CD8-positive, alpha-beta memory T cell (primary cell): ENCODE measurements at regions not wholly inside any gene's neighbourhood (a gene's known extent, or its start where the extent isn't known, plus 50 kb on each side); places are given as distances from the start of the nearest gene placed in this dataset.

ENCODE experiments used
- CTCF ChIA-PET: fragments of 350-600 bp; sonication (Branson Sonifier 250); formaldehyde crosslinking; loops from one replicate; lab custom pipeline; 2021; ENCODE audit warnings: antibody characterized with exemption; lab: Charles Lee
- POLR2A ChIA-PET: fragments of 350-600 bp; sonication (Branson Sonifier 250); formaldehyde crosslinking; loops from one replicate; lab custom pipeline; 2021; ENCODE audit warnings: antibody characterized with exemption; lab: Charles Lee
- DNase-seq, 5 donors: peaks; one replicate each; pipeline versions ENCODE4 v3.0.0 to v3.0.0-alpha.2; 2020 to 2022; ENCODE audit warnings: mixed read lengths in 1 of 5
- H3K27ac ChIP-seq: one replicate; pipeline ENCODE4 v1.7.0; 2013; ENCODE audit warnings: low read depth, mild to moderate bottlenecking, low read length, moderate library complexity
- H3K27me3 ChIP-seq: 2 replicates; pipeline ENCODE4 v1.7.0; 2013; ENCODE audit warnings: low read length, mild to moderate bottlenecking; ENCODE audit not compliant: insufficient read depth, poor library complexity, severe bottlenecking
- H3K36me3 ChIP-seq: 2 replicates; pipeline ENCODE4 v1.7.0; 2013; ENCODE audit warnings: mild to moderate bottlenecking, low read length, moderate library complexity; ENCODE audit not compliant: insufficient read depth
- H3K4me1 ChIP-seq: 2 replicates; pipeline ENCODE4 v1.7.0; 2013; ENCODE audit warnings: mild to moderate bottlenecking, low read length, moderate library complexity; ENCODE audit not compliant: insufficient read depth
- H3K4me3 ChIP-seq: 2 replicates; pipeline ENCODE4 v1.7.0; 2013; ENCODE audit warnings: mild to moderate bottlenecking, low read length
- H3K9me3 ChIP-seq: 2 replicates; pipeline ENCODE4 v1.7.0; 2013; ENCODE audit warnings: mild to moderate bottlenecking, low read length
- H3K27ac Mint-ChIP-seq, 8 donors: one replicate each; pipeline ENCODE4 v1.8.0; 2020 to 2021; ENCODE audit warnings: mixed read lengths in 8 of 8, mild to moderate bottlenecking in 6 of 8, inconsistent platforms in 3 of 8, moderate library complexity in 3 of 8
- H3K27me3 Mint-ChIP-seq, 2 donors: one replicate each; pipeline ENCODE4 v1.8.0; 2020 to 2021; ENCODE audit warnings: mixed read lengths in 2 of 2, mild to moderate bottlenecking in 1 of 2, moderate library complexity in 1 of 2
- H3K36me3 Mint-ChIP-seq, 3 donors: one replicate each; pipeline ENCODE4 v1.8.0; 2020 to 2021; ENCODE audit warnings: mixed read lengths in 3 of 3, inconsistent platforms in 1 of 3, mild to moderate bottlenecking in 1 of 3
- H3K4me1 Mint-ChIP-seq, 3 donors: one replicate each; pipeline ENCODE4 v1.8.0; 2020 to 2021; ENCODE audit warnings: mixed read lengths in 3 of 3, inconsistent platforms in 1 of 3, mild to moderate bottlenecking in 1 of 3
- H3K4me3 Mint-ChIP-seq, 7 donors: one replicate each; pipeline ENCODE4 v1.8.0; 2020 to 2021; ENCODE audit warnings: mixed read lengths in 7 of 7, mild to moderate bottlenecking in 6 of 7, moderate library complexity in 4 of 7, inconsistent platforms in 2 of 7
- H3K9me3 Mint-ChIP-seq, 5 donors: one replicate each; pipeline ENCODE4 v1.8.0; 2020 to 2022; ENCODE audit warnings: mixed read lengths in 5 of 5, mild to moderate bottlenecking in 3 of 5, moderate library complexity in 2 of 5, inconsistent platforms in 1 of 5

DNA sequence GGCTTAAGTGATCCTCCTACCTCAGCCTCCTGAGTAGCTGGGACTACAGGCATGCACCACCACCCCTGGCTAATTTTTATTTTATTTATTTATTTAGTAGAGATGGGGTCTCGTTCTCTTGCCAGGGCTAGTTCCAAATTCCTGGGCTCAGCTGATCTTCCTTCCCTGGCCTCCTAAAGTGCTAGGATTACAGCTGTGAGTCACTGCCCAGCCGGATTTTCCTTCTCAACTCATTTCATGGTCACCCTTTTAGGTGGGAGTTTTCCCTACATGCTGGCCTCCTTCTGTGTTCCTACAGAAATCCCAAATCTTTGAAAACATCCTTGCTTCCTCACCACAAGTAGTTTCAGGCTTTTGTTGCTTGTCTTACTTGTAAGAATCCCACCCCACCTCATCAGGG is 102.1 kb upstream of the SIAH1 start:
- CTCF ChIA-PET = interaction anchor here (1.0 kb wide), 1 partner anchor 136 kb away, joined by 4 read pairs; no protein-coding TSS in a partner anchor
- Histone ChIP-seq H3K9me3 (no peaks in the 10 kb centered on the region), H3K4me1 (no peaks in the 10 kb centered on the region), H3K27me3 (no peaks in the 10 kb centered on the region), H3K4me3 (no peak overlapping the region), H3K27ac (no peak overlapping the region), H3K36me3 (no peaks in the 10 kb centered on the region)
- H3K27me3 Mint-ChIP-seq = peaks cover 5 to 38% of the 10 kb centered on the region in 2 donors
- H3K36me3 Mint-ChIP-seq = peaks cover 0 to 5% (median 0%) of the 10 kb centered on the region in 3 donors
- no peak overlapping the region for H3K4me3 Mint-ChIP-seq
- DNase-seq = no peak
- H3K27ac Mint-ChIP-seq = no peak overlapping the region
- no peaks in the 10 kb centered on the region for H3K4me1 Mint-ChIP-seq
- POLR2A ChIA-PET = no interaction called here
- peaks cover 0 to 10% (median 0%) of the 10 kb centered on the region in 5 donors for H3K9me3 Mint-ChIP-seq

DNA sequence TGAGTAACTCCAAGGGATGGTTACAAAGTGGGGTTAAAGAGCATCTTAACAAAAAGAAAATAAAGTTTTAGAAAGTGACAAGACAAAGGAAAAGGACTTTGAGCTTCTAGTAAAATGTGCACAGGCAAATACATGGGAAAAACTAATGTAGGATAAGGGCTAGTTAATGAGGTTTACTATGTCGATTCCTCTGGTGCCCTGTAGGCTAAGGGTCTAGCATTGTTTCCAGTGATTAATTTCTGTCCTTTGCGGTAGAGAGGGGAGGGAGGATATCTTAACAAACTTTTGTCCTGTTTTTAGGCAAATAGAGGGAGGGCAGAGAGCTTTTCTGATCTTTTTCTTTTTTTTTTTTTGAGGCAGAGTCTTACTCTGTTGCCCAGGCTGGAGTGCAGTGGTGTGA is 96.6 kb upstream of the SIAH1 start:
- H3K27ac ChIP-seq = no peak overlapping the region
- Mint-ChIP-seq H3K36me3 (peaks cover 0 to 5% (median 0%) of the 10 kb centered on the region in 3 donors), H3K4me1 (no peaks in the 10 kb centered on the region), H3K9me3 (peaks cover 0 to 7% (median 2%) of the 10 kb centered on the region in 5 donors), H3K27me3 (peaks cover 11 to 33% of the 10 kb centered on the region in 2 donors), H3K27ac (no peak overlapping the region), H3K4me3 (no peak overlapping the region)
- ChIA-PET POLR2A (no interaction called here), CTCF (interaction anchor here (1.0 kb wide), 1 partner anchor 141 kb away, joined by 4 read pairs; no protein-coding TSS in a partner anchor)
- no peak overlapping the region for H3K4me3 ChIP-seq
- no peaks in the 10 kb centered on the region for H3K36me3 ChIP-seq
- no peaks in the 10 kb centered on the region for H3K27me3 ChIP-seq
- no peaks in the 10 kb centered on the region for H3K9me3 ChIP-seq
- DNase-seq = no peak
- no peaks in the 10 kb centered on the region for H3K4me1 ChIP-seq

DNA sequence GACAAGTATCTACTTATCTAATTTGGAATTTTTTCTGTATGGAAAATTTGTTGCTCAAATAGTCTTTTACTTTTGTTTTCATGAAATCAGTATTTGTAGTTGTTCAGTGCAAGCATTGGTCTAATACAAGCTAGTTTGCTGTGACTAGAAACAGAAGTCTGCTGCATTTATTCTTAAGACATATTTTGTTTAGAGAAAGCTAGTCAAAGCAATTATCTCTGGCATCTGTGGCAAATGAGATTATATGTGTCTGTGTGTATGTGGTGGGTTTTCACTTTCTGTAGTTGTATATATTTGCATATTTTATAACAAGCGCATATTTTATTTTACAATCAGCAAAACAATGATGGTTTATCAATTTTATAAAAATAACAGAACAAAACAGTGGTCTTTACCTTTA is 96.0 kb upstream of the SIAH1 start:
- Mint-ChIP-seq H3K27ac (no peak overlapping the region), H3K27me3 (peaks cover 11 to 27% of the 10 kb centered on the region in 2 donors), H3K9me3 (peaks cover 0 to 7% (median 2%) of the 10 kb centered on the region in 5 donors), H3K4me1 (no peaks in the 10 kb centered on the region), H3K4me3 (no peak overlapping the region), H3K36me3 (peaks cover 0 to 5% (median 0%) of the 10 kb centered on the region in 3 donors)
- Histone ChIP-seq H3K27ac (no peak overlapping the region), H3K9me3 (no peaks in the 10 kb centered on the region), H3K4me3 (no peak overlapping the region), H3K4me1 (no peaks in the 10 kb centered on the region), H3K27me3 (no peaks in the 10 kb centered on the region), H3K36me3 (no peaks in the 10 kb centered on the region)
- DNase-seq = no peak
- ChIA-PET POLR2A (no interaction called here), CTCF (interaction anchor here (1.0 kb wide), 1 partner anchor 142 kb away, joined by 4 read pairs; no protein-coding TSS in a partner anchor)

DNA sequence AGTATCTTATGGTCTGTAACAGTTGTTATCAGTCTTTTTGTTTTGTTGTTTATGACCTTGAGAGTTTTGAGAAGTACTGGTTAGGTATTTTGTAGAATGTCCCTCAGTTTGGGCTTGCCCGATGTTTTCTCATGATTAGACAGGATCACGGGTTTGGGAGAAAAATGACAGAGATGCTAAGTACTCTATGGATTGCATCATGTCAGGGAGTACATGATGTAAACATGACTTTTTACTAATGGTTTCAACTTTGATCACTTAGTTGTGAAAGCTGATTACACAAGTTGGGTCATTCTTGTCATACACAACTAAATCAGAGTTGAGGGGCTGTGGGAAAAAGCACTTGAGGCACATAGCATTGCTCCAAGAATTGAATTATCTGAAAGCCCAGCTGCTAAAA is 94.7 kb upstream of the SIAH1 start:
- H3K4me3 Mint-ChIP-seq = no peak overlapping the region
- H3K27ac Mint-ChIP-seq = peak overlapping the region in 1 of 8 donors; percentile 19
- peaks cover 15 to 32% of the 10 kb centered on the region in 2 donors for H3K27me3 Mint-ChIP-seq
- H3K9me3 Mint-ChIP-seq = peaks cover 0 to 8% (median 8%) of the 10 kb centered on the region in 5 donors
- POLR2A ChIA-PET = no interaction called here
- H3K27ac ChIP-seq = no peak overlapping the region
- no peak for DNase-seq
- no peaks in the 10 kb centered on the region for H3K36me3 ChIP-seq
- CTCF ChIA-PET = interaction anchor here (1.3 kb wide), 1 partner anchor 72 kb away, joined by 3 read pairs; no protein-coding TSS in a partner anchor
- no peaks in the 10 kb centered on the region for H3K9me3 ChIP-seq
- H3K36me3 Mint-ChIP-seq = peaks cover 0 to 13% (median 0%) of the 10 kb centered on the region in 3 donors
- no peaks in the 10 kb centered on the region for H3K27me3 ChIP-seq
- H3K4me1 Mint-ChIP-seq = no peaks in the 10 kb centered on the region
- no peak overlapping the region for H3K4me3 ChIP-seq
- H3K4me1 ChIP-seq = no peaks in the 10 kb centered on the region

DNA sequence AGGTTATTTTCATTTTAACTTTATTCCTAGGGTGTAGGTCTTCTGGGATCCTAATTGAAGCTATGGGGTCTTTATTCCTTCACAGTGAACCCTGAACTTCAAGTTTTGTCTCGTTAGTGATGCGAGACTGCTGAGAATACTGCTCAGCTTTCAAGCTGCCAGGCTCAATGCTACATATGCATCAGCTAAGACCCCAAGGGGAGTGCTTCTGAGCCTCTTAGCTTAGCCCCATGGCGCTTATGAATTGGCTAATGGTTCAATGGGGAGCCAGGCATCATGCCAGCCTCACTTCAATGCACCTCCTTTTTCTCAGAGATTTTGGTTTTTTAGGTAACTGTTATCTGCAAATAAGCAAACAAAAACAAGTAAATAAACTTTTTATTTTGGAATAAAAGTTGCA is 94.1 kb upstream of the SIAH1 start:
- Histone ChIP-seq H3K27me3 (no peaks in the 10 kb centered on the region), H3K27ac (no peak overlapping the region), H3K4me1 (no peaks in the 10 kb centered on the region), H3K4me3 (no peak overlapping the region), H3K36me3 (no peaks in the 10 kb centered on the region), H3K9me3 (no peaks in the 10 kb centered on the region)
- CTCF ChIA-PET = interaction anchor here (1.3 kb wide), 1 partner anchor 73 kb away, joined by 3 read pairs; no protein-coding TSS in a partner anchor
- peaks cover 0 to 9% (median 8%) of the 10 kb centered on the region in 5 donors for H3K9me3 Mint-ChIP-seq
- H3K27ac Mint-ChIP-seq = no peak overlapping the region
- H3K4me1 Mint-ChIP-seq = no peaks in the 10 kb centered on the region
- POLR2A ChIA-PET = no interaction called here
- H3K36me3 Mint-ChIP-seq = peaks cover 0 to 13% (median 0%) of the 10 kb centered on the region in 3 donors
- no peak overlapping the region for H3K4me3 Mint-ChIP-seq
- DNase-seq = no peak
- H3K27me3 Mint-ChIP-seq = peaks cover 13 to 32% of the 10 kb centered on the region in 2 donors

DNA sequence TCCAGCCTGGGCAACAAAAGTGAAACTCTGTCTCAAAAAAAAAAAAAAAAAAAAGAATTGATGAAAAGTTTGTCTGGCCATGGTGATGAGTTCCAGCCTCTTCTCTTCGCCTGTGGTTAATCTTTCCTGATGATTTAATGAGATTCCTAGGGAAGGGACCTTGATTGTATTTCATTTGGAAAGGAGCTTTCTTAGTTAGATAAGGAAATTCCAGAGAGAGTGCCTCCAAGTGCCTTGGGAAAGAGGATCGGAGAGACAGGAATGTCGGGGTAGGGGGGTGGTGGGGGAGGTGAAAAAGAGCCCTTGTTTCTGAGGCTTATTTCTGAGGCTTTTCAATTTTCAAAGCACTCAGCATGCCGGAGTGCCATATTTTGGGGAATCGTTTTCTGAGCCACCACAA is 93.2 kb upstream of the SIAH1 start:
- Histone ChIP-seq H3K4me3 (no peak overlapping the region), H3K27ac (no peak overlapping the region), H3K36me3 (no peaks in the 10 kb centered on the region), H3K27me3 (no peaks in the 10 kb centered on the region), H3K9me3 (no peaks in the 10 kb centered on the region), H3K4me1 (no peaks in the 10 kb centered on the region)
- Mint-ChIP-seq H3K27ac (no peak overlapping the region), H3K9me3 (peaks cover 2 to 10% (median 4%) of the 10 kb centered on the region in 5 donors), H3K27me3 (peaks cover 15 to 32% of the 10 kb centered on the region in 2 donors), H3K4me1 (peaks cover 0 to 2% (median 0%) of the 10 kb centered on the region in 3 donors), H3K4me3 (no peak overlapping the region), H3K36me3 (peaks cover 0 to 8% (median 0%) of the 10 kb centered on the region in 3 donors)
- no peak for DNase-seq
- ChIA-PET CTCF (no interaction called here), POLR2A (interaction anchor here (0.6 kb wide), 1 partner anchor 210 kb away, joined by 3 read pairs; no protein-coding TSS in a partner anchor)

DNA sequence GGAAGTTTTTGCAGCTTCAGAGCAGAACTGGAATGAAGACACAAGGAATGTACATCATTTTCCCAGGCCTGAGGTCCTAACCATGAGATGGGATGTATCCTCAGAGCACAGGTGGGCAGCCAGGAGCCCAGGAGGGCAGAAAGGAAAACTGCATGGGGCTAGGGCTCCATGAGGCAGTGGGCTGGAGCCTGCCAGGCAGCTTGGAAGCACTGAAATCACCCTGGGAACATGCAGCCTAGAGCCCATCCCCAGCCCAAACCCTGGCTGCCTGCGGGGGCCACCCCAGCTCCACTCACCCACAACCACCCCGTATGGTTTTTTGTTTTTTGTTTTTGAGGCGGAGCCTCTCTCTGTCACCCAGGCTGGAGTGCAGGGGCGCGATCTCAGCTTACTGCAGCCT is 86.2 kb upstream of the SIAH1 start:
- H3K4me1 ChIP-seq = no peaks in the 10 kb centered on the region
- no peaks in the 10 kb centered on the region for H3K27me3 ChIP-seq
- Mint-ChIP-seq H3K9me3 (peaks cover 0 to 13% (median 4%) of the 10 kb centered on the region in 5 donors), H3K4me3 (no peak overlapping the region), H3K27ac (no peak overlapping the region), H3K27me3 (peaks cover 6 to 13% of the 10 kb centered on the region in 2 donors), H3K4me1 (peaks cover 0 to 5% (median 0%) of the 10 kb centered on the region in 3 donors), H3K36me3 (peaks cover 0 to 8% (median 0%) of the 10 kb centered on the region in 3 donors)
- no peak for DNase-seq
- POLR2A ChIA-PET = no interaction called here
- H3K27ac ChIP-seq = no peak overlapping the region
- no peak overlapping the region for H3K4me3 ChIP-seq
- H3K36me3 ChIP-seq = no peaks in the 10 kb centered on the region
- no peaks in the 10 kb centered on the region for H3K9me3 ChIP-seq
- CTCF ChIA-PET = interaction anchor here (1.8 kb wide), 1 partner anchor 152 kb away, joined by 5 read pairs; no protein-coding TSS in a partner anchor

DNA sequence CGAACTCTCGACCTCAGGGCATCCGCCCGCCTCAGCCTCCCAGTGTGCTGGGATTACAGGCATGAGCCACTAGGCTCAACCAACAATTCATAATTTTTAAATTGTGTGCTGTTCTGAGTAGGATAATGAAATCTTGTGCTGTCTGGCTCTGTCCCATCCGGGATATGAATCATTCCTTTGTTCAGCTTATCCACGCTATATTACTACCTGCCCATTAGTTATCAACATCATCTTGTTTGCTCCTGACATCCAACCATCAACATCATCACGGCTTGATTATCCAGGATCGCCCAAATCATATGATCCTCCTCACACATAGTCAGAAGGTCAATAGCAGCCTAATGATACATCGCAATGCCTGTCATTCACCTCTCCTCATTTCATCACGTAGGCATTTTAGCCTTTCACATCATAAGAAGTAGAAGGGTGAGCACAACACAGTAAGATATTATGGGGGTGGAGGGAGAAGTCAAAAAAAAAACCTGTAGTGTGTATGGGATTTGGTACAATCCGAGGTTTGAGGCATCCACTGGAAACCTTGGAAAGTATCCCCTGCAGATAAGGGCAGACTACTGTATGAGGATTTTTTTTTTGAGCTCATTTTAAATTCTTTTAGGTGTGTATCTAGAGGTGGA is 77.0 kb upstream of the SIAH1 start:
- H3K4me1 ChIP-seq = no peaks in the 10 kb centered on the region
- H3K27ac ChIP-seq = no peak overlapping the region
- Mint-ChIP-seq H3K4me3 (no peak overlapping the region), H3K27me3 (peaks cover 0 to 3% of the 10 kb centered on the region in 2 donors), H3K4me1 (peaks cover 9 to 21% (median 12%) of the 10 kb centered on the region in 3 donors), H3K36me3 (no peaks in the 10 kb centered on the region), H3K27ac (no peak overlapping the region), H3K9me3 (peaks cover 0 to 3% (median 0%) of the 10 kb centered on the region in 5 donors)
- CTCF ChIA-PET = no interaction called here
- no peaks in the 10 kb centered on the region for H3K9me3 ChIP-seq
- DNase-seq = no peak
- H3K36me3 ChIP-seq = no peaks in the 10 kb centered on the region
- H3K4me3 ChIP-seq = no peak overlapping the region
- H3K27me3 ChIP-seq = no peaks in the 10 kb centered on the region
- POLR2A ChIA-PET = no interaction called here
